Omental fat pad (tissue), 3 donors: ENCODE measurements at regions not wholly inside any gene's neighbourhood (a gene's known extent, or its start where the extent isn't known, plus 50 kb on each side); places are given as distances from the start of the nearest gene placed in this dataset.

Experiments used
- ATAC-seq: fragments of 150-250 bp; one replicate; pipeline ENCODE4 v1.9.1; 2016; ENCODE audit warnings: mild to moderate bottlenecking, moderate library complexity; ENCODE audit not compliant: low FRiP score
- DNase-seq: peaks from one replicate; pipeline ENCODE4 v3.0.0-alpha.2; 2019; ENCODE audit warnings: low spot score
- TF ChIP-seq, protein P1 (sequence below), 3 donors: fragments of 450-650 bp; IDR thresholded peaks; one replicate each; pipeline ENCODE4 v1.5.1; 2016 to 2017; ENCODE audit warnings: antibody characterized with exemption in 3 of 3, mild to moderate bottlenecking in 3 of 3, moderate library complexity in 2 of 3

DNA sequence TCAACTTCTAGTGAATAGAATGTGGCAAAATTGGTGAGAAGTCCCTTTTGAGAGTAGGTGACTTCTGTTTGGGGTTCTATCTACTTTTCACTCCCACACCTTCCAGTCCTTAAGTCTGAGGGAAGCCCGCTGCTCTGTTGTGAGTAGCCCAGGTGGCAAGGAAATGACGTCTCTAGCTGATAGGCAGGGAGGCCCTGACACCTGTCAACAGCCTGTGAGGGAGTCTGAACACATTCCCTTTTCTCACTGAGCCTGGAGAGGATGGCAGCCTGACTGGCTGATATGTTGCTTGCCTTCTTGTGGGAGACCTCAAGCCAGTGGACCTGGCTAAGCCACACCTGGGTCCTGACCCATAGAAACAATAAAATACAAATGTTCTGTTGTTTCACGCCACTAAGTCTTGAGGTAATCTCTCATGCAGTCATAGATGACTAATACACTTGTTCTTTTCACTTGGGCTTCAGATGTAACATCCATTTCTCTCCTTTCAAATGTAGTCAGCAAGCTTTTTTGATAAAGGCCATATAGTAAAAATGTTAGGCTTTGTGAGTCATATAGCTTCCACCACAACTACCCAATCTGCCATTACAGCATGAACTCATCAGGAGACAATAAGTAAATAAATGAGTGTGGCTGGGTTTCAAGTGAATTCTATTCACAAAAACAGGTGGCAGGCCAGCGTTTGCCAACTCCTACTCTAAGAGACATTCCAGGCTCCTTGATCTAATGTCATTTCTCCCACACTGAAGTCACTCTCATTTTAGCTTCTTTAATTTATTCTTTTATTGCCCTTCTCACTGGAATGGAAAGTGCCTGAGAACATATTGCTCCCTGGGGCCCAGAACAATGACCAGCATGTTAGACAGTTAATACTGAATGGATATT is 265.1 kb upstream of the MAD2L1 start:
- no peak for ATAC-seq
- no peak for DNase-seq
- TF ChIP-seq, protein P1, sequence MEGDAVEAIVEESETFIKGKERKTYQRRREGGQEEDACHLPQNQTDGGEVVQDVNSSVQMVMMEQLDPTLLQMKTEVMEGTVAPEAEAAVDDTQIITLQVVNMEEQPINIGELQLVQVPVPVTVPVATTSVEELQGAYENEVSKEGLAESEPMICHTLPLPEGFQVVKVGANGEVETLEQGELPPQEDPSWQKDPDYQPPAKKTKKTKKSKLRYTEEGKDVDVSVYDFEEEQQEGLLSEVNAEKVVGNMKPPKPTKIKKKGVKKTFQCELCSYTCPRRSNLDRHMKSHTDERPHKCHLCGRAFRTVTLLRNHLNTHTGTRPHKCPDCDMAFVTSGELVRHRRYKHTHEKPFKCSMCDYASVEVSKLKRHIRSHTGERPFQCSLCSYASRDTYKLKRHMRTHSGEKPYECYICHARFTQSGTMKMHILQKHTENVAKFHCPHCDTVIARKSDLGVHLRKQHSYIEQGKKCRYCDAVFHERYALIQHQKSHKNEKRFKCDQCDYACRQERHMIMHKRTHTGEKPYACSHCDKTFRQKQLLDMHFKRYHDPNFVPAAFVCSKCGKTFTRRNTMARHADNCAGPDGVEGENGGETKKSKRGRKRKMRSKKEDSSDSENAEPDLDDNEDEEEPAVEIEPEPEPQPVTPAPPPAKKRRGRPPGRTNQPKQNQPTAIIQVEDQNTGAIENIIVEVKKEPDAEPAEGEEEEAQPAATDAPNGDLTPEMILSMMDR (IDR thresholded peaks at IDR 0.05), result no peak

GRCh38 chr4:120329386-120329785 is 262.7 kb upstream of the MAD2L1 start:
- no peak for DNase-seq
- TF ChIP-seq, protein P1 (IDR thresholded peaks at IDR 0.05), result no peak
- no peak for ATAC-seq

- TF ChIP-seq, protein P1 (IDR thresholded peaks at IDR 0.05), result no peak
- ATAC-seq, result no peak
- no peak for DNase-seq
Observed at GRCh38 chr4:120327276-120327675, 260.6 kb upstream of the MAD2L1 start.

DNA sequence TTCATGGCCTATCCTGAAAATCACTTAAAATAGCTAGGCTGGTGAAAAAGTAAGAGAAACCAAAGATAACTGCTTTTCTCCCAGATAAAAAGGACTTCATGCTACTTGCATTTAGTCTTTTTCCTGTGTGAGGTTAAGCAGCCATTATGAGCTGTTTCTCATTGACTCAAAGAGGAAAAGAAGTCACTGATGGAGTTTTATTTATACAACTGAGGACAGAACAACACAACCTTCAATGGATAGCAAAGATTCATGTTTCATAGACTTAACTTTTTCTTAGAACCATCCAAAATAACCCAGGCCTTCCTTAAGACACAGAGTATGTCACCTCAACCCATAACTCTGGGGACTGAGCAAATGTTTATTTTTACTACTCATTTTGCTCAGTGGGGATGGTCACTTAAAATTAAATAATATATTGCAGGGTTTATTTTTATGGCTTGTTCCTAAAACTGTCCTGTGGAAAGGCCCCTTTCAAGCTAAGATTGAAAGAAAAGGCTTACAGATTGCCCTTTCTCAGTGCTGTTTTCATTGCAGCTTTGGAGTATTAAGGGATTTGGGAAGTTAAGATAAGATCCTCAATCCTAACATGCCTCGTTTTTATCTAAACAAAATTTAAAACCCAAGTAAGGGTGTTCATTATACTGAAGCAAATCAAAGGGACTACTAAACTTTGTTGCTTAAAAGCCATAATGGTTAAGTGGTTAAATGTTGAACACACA is 252.6 kb upstream of the MAD2L1 start:
- TF ChIP-seq, protein P1 (IDR thresholded peaks at IDR 0.05), result no peak
- no peak for DNase-seq

DNA sequence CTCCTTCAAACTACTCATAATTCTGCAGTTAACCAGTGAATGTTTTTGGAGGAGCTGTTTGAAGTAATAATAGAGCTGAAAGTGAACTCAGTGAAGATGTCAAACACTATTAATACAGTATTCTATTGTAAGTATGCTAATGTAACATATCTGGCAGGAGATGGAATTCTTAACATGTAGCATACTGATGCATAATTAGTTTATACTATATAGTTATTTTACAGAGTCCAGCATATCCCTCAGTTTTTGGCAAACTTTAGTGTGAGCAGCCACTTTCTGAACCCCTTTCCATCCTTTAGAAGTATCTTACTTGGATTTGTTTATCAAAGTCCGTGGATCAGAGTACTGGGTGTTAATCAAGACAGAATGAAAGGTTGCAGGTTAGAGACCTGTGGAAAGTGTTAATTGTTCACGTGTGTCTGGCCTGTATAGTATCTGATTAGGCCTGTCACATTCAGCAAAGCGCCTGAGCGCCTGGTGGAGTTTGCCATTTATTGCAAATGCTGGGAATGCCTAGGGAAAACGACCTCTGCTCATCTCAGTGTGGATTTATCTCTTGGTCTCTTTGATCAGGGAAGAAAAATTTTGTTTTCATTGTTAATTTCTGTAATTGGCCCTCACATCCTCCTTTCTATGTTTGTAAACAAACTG is 251.7 kb upstream of the MAD2L1 start:
- TF ChIP-seq, protein P1 (IDR thresholded peaks at IDR 0.05), result no peak
- DNase-seq (no peak), ATAC-seq (no peak)

More for the DNA sequence above, 252.6 kb upstream of the MAD2L1 start:
- ATAC-seq, result no peak

DNA sequence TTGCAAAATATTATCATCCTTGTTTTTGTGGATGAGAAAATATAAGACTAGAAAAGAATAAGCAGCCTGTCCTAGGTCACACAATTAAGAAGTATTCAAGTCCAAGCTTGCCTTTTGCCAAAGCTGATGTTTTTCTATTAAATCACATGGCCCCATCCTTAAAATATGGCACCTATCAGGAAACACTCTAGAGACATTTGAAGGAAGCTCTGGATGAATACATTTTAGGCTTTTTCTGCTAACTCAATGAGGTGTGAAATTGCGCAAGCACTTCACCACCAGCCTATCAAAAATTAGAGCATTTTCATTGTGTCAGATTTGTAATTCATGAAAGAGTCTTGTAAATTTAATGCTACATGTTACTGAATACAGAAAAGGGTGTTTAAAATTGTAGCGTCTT is 251.1 kb upstream of the MAD2L1 start:
- TF ChIP-seq, protein P1 (IDR thresholded peaks at IDR 0.05), result no peak
- no peak for ATAC-seq
- DNase-seq, result no peak
